Thyroid gland (tissue), 4 donors: ENCODE measurements at regions not wholly inside any gene's neighbourhood (a gene's known extent, or its start where the extent isn't known, plus 50 kb on each side); places are given as distances from the start of the nearest gene placed in this dataset.

Source experiments
- CTCF ChIP-seq, 6 experiments: fragments of 200-600 bp in 3 of 6; fragments of 450-650 bp in 3 of 6; sonication (generic) in 3 of 6; IDR thresholded peaks; one replicate each; pipeline ENCODE4 v1.5.1; 2016 to 2019; ENCODE audit warnings: antibody characterized with exemption in 6 of 6, mild to moderate bottlenecking in 2 of 6, inconsistent platforms in 1 of 6, moderate library complexity in 1 of 6
- POLR2A ChIP-seq, 2 donors: fragments of 450-650 bp; IDR thresholded peaks; one replicate each; pipeline ENCODE4 v1.6.1; 2017; ENCODE audit warnings: antibody characterized with exemption in 2 of 2, mild to moderate bottlenecking in 2 of 2, moderate library complexity in 1 of 2

DNA sequence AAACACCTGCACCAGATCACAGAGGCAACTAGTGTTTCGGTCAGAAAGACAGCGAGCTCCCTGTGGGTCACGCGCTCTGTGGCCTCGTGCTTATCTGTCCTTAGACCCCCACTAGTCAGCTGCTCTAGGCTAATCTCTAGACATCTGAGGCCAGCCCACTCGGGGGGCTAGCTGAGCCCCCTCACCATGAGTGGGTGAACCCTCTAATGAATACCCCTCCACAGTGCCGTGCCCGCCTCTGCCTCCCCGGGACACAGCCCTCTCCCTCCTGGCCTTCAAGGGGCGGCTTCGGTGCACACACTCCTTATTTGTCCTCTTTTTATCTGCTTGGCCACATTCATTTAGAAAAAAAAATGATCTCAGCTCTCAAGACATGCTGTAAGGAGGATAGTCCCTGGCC lies 320.1 kb downstream of the C16orf95 start:
- TF ChIP-seq CTCF (IDR thresholded peaks at IDR 0.05) (no peak), POLR2A (IDR thresholded peaks at IDR 0.05) (no peak)
